HG02642 (cell line): ENCODE measurements at regions not wholly inside any gene's neighbourhood (a gene's known extent, or its start where the extent isn't known, plus 50 kb on each side); places are given as distances from the start of the nearest gene placed in this dataset.

Experiments
- ATAC-seq: cut with Tn5 transposase; IDR thresholded peaks from one replicate; pipeline ENCODE4 v1.9.1; 2021; ENCODE audit warnings: mild to moderate bottlenecking; ENCODE audit not compliant: unreplicated experiment, poor library complexity

- no peak for ATAC-seq
These were observed 305.0 kb upstream of the MON1B start for GRCh38 chr16:76885776-76886537.

DNA sequence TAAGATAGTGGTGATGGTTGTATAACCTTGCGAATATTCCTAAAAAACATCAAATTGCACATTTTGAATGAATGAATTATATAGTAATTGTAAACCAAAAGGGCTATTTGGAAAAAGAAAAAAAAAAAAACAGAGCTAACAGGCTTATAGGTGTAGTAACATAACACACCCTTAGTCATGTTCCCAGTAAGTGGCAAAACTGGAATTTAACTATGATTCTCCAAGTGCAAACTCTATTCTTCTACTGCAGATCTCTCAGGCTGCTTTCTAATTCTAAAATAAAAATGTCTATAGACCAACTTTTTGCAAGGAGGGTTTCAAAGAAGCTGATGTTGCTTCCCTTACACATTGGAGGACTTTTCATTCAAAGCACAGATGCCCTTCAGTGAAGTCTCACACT, 293.2 kb upstream of the MON1B start:
- no peak for ATAC-seq

- no peak for ATAC-seq
These were observed 291.2 kb upstream of the MON1B start for GRCh38 chr16:76899767-76900166.

DNA sequence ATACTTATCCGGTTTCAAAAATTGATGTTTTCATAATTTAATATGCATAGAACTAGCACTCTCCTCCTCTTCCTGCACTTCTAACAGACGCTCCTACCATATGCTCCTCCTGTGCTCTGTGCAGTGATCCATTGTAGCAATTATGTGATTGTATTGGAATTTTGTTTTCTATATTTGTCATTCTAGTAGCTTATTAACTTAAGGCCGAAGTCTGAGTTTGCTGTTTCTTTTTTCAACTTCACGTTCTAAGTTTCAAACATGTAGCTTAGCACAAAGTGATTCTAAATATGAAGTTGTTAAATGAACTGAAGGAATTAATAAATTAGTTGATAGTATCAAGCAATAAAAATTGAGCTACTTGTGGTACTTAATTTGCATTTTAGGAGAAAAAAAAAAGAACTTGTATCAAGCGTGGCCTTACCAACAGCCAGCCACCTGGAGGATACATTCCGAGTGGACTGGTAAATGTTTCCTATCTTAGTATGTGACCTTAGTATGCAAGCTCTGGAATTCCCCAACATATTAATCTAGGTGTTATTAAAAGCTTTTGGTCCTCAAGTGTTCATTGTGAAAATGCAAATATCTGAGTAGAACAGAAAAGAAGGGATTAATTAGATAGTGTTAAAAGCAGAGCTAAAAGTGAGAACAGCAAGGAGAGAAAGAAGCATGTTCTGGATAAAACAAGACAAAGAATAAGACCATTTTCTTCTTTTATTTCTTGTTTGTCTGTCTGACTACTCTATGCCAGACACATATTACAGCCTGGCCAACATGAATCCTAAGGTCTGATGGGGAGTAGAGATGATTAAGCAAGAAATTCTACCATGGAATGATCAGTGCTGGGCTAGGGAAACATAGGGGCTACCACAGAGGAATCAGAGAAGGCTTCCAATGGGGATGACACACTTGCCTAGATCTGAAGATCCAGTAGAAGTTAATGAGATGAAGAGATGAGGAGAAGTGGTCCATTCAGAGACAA, 290.4 kb upstream of the MON1B start:
- no peak for ATAC-seq

DNA sequence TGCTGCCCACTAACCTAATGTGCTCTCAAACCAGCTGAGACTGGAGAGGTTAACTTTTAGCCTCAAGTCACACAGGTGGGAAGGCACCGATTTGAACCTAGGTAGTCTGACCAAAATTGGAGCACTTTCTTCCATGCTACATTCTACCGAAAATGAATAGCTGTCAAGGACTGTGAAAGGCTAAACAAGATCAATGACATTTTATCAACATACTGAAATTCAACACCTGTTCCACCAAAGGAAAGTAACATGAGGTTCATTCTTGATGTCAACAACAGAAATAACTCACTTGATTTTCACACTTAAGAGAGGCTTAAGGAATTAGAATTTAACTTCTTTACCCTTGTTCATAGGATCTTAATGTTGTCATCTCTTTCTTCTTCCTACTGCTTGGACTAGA, 284.4 kb upstream of the MON1B start:
- ATAC-seq: no peak

GRCh38 chr16:76910931-76911330, 280.1 kb upstream of the MON1B start:
- ATAC-seq: no peak

DNA sequence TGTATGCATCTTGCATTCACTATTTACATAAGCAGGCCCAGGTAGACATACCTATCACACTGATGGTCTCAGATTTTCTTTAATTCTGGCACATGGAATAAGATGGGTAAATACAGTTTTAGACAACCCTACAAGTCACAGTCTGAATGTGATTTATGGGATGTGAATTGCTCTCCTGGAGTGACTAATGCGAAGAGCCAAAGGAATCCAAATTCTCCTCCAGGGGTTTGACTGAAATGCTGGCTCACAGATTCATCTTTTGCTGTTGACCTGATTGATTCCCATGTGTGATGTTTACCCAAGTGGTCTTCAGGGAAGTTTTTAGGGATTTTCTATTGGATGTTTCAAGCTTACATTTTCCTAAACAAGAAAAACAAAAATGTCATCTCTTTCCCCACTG, 277.9 kb upstream of the MON1B start:
- no peak for ATAC-seq

DNA sequence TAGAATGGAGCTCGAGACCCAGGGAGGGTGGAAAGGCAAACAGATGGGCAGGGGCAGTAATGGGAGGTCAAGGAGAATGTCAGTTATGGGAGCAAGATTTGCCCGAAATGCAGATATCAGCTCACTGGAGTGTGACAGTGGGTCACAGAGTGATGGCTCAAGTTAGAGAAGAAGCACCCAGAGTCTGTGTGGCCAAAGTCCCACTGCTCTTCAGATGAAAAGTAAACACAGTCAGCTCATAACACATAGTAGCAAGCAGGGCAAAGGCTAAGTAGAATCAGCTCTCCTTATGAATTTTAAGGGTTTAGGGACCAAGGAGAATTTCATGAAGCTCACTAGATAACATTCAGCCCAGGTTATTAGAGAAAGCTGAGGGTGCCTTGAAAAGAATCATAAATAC, 264.9 kb upstream of the MON1B start:
- no peak for ATAC-seq

DNA sequence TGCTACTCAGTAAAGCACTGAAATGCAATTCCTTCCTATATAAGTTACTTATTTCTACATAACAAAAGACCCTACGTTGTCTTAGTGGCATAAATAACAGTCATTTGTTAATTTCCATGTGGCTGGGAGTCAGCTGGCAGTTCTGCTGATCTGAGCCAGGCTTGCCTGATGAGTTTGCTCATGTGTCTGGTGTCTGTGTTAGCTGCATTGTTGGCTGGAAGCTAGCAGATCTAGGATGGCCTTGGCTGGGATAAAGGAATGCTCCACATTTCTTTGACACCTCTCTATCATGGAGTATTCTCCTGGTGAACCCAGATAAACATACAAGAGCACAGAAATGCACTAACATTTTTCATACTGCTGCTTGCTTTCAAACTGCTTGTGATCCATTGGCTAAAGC, 264.4 kb upstream of the MON1B start:
- ATAC-seq: no peak

DNA sequence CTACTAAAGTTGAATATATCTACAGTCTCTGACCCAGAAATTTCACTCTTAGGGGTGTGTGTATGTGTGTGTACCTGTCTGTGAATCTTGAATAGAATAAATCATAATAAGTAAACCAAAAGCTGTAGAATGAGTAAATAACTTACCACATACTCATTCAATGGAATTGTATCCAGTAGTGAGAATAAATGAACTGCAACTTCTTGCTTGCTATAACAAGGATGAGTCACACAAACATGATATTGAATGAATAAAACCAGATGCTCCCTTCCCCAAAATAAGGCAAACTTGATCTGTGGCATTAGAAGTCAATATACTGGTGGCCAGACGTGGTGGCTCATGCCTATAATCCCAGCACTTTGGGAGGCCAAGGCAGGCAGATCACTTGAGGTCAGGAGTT, 259.8 kb upstream of the MON1B start:
- no peak for ATAC-seq

DNA sequence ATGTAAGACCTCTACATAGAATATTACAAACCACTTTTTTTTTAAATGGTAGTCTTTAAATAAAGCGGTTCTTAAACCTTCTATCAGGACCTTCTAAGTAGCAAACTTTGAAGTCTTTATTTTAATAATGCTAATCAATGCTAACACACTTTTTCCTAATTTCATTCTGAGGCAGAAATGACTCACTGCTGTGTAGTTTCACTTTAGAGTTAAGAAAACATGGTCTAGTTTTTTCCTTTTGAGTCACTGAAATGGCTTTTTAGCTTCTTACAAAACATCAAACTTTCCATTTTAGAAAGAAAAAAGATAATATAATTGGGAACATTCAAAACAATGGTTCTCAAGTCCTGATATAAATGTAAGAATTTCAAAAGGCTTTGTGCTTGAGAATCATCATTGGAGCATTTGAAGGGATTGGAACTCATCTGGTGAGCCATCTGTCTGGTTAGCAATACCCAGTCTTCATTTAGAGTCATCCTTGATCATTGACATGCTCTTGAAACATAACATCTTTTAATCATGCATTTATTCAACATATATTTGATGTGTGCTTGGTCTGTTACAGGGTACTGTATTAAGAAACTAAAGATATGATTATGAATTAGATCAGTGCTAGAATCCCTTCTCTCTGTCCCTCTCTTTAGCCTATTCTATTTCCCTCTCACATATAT, 258.3 kb upstream of the MON1B start:
- no peak for ATAC-seq

DNA sequence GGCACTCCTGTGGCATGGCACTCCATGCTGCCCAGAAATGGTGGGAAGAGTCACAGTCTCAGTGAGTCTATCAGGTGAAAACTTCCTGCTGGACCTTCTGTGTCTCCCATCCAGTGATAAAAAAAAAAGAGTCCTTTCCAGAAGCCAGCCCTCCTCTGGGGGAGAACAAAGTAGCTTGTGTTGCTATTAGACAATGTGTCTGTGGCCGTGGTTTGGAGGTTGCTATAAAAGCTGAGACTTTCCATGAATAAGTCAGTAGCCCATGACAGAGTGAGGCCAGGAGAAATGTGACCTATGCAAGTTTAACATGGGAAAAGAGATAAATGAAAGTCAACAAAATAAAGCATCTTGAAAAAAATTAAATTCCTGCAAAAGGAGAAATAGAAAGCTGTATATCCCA, 250.7 kb upstream of the MON1B start:
- no peak for ATAC-seq

DNA sequence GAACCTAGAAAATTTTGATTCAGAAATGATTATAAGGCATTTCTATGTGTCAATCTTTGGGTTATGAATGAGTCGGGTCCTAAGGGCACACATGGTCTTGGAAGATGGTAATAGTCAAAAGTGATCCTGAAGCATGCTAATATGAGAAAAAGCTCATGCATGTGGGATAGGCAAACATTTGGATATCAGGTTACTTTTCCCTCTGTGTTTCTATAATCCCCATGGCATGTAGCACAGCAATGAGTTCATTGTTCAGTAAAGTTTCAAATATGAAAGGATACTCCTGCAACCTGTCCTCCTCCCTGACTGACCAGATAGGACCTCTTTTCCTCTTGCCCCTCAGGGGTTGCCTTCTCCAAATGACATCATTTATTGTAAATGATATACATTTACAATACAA, 249.9 kb upstream of the MON1B start:
- ATAC-seq: no peak

DNA sequence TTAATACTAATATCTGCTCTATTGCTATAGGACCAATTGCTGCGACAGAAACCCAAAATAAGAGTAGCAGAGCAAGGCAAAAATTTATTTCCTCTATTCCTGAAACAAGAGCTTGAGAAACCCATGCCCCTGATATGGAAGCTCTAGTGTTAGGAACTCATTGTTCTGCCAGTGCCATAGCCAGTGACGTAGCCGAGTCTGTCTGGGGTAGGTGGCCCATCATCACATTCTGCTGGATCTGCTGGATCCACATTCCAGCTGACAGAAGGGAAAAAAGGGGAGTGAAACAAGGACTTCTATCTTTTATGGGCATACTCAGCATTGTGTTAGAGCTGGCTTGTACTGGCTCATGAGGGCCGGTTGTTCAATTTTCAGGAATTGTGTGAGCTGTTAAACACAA, 248.9 kb upstream of the MON1B start:
- no peak for ATAC-seq

- no peak for ATAC-seq
These were observed 247.1 kb upstream of the MON1B start for GRCh38 chr16:76943921-76944320.

- ATAC-seq: no peak
These were observed 244.1 kb upstream of the MON1B start for GRCh38 chr16:76946879-76947278.

GRCh38 chr16:76947749-76948148, 243.2 kb upstream of the MON1B start:
- ATAC-seq: no peak

- ATAC-seq: no peak
These were observed 235.4 kb upstream of the MON1B start for GRCh38 chr16:76955629-76956028.

GRCh38 chr16:76956394-76956793, 234.6 kb upstream of the MON1B start:
- no peak for ATAC-seq

- no peak for ATAC-seq
These were observed 234.1 kb upstream of the MON1B start for GRCh38 chr16:76956841-76957240.

- no peak for ATAC-seq
These were observed 231.8 kb upstream of the MON1B start for GRCh38 chr16:76959166-76959565.
